ENCODE measurements at regions not wholly inside any gene's neighbourhood (a gene's known extent, or its start where the extent isn't known, plus 50 kb on each side); places are given as distances from the start of the nearest gene placed in this dataset.

DNA sequence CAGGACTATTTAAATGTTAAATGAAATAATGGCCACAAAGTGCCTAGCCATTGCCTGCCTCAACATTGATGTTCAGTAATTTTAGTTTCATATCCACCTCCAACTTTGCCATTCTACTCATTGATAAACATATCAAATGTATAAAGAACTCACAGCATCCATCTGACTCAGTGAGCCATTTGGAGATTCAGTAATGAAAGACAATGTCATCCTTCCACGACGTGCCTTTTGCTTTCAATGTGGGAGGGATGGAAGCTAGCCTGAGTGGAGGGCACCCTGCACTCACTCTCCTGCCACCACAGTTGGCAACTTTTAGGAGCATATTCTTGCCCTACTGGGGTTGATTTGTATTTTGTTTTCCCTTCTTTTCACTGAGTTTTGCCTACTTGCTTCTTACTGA is 151.5 kb downstream of the GLUL start:
- H3K4me1 ChIP-seq (replicated peaks in 1 of 2; ENCODE audit: control insufficient read depth in 2 of 2, insufficient read depth in 2 of 2, low read length in 2 of 2): peaks cover 18 to 22% of the 10 kb centered on the region in 2 experiments
- ATAC-seq: no peak
- no peaks in the 10 kb centered on the region for H3K9me3 ChIP-seq (replicated peaks; ENCODE audit: control insufficient read depth, insufficient read depth, low read depth, low read length)
- H3K9me1 ChIP-seq (ENCODE audit: control insufficient read depth, insufficient read depth, low read length): no peaks in the 10 kb centered on the region
- H3K4me2 ChIP-seq (ENCODE audit: insufficient read depth, low read length): no peak overlapping the region
- intact Hi-C loops (cut with micrococcal nuclease): no loop called here
- no peak overlapping the region for H3K4me3 ChIP-seq
- H4K20me1 ChIP-seq (replicated peaks; ENCODE audit: control insufficient read depth, insufficient read depth, low read length): no peaks in the 10 kb centered on the region
- DNase-seq (ENCODE audit: extremely low read depth in 1 of 4, low spot score in 3 of 4): no peak
- H3K79me2 ChIP-seq (ENCODE audit: control insufficient read depth, insufficient read depth, low read length): no peaks in the 10 kb centered on the region
- no peak overlapping the region for H3K9ac ChIP-seq (ENCODE audit: insufficient read depth in 1 of 2, low read depth in 2 of 2, low read length in 2 of 2)
- H3K36me3 ChIP-seq (ENCODE audit: control insufficient read depth, insufficient read depth, low read length): no peaks in the 10 kb centered on the region
- no TSS peak for BruUV-seq (replicated peaks)
- CTCF ChIA-PET (ENCODE audit: low intra/inter-chr PET ratio): no interaction called here
- POLR2A ChIA-PET: interaction anchor here (1.3 kb wide), 1 partner anchor 9 kb away, joined by 4 read pairs; no protein-coding TSS in a partner anchor
- H2AFZ ChIP-seq (ENCODE audit: low read depth, low read length): no peak overlapping the region
- in situ Hi-C loops (cut with MboI): no loop called here
- WGBS (ENCODE audit: insufficient coverage, low coverage, missing lambda C conversion rate): 38% methylated on average over 2 of the region's 2 CpGs
- no peaks in the 10 kb centered on the region for H3K27me3 ChIP-seq (ENCODE audit: control insufficient read depth in 2 of 2, insufficient read depth in 2 of 2, low read length in 2 of 2)
- no peak overlapping the region for H3K27ac ChIP-seq (ENCODE audit: extremely low read depth, low read depth, low read length)
- FAIRE-seq: no peak
- TF ChIP-seq NONO (IDR thresholded peaks at IDR 0.05; ENCODE audit: low read depth in 2 of 2, low read length in 1 of 2) (no peak), ZBTB17 (CRISPR knock-in tag; IDR thresholded peaks at IDR 0.05) (no peak), MAZ (CRISPR knock-in tag; conservative IDR thresholded peaks at IDR 0.05 in 1 of 2, IDR thresholded peaks at IDR 0.05 in 1 of 2) (no peak), CBFA2T2 (conservative IDR thresholded peaks at IDR 0.05) (no peak), BMI1 (IDR thresholded peaks at IDR 0.05; ENCODE audit: low read length) (no peak), CCNT2 (IDR thresholded peaks at IDR 0.05; ENCODE audit: borderline replicate concordance, extremely low read depth, insufficient read length, low read depth, low read length) (no peak), POLR2AphosphoS5 (IDR thresholded peaks at IDR 0.05; ENCODE audit: control insufficient read depth, insufficient read depth, low read depth, low read length) (no peak), ARHGAP35 (IDR thresholded peaks at IDR 0.05; ENCODE audit: partially characterized antibody) (no peak)
- TF ChIP-seq, protein P1, sequence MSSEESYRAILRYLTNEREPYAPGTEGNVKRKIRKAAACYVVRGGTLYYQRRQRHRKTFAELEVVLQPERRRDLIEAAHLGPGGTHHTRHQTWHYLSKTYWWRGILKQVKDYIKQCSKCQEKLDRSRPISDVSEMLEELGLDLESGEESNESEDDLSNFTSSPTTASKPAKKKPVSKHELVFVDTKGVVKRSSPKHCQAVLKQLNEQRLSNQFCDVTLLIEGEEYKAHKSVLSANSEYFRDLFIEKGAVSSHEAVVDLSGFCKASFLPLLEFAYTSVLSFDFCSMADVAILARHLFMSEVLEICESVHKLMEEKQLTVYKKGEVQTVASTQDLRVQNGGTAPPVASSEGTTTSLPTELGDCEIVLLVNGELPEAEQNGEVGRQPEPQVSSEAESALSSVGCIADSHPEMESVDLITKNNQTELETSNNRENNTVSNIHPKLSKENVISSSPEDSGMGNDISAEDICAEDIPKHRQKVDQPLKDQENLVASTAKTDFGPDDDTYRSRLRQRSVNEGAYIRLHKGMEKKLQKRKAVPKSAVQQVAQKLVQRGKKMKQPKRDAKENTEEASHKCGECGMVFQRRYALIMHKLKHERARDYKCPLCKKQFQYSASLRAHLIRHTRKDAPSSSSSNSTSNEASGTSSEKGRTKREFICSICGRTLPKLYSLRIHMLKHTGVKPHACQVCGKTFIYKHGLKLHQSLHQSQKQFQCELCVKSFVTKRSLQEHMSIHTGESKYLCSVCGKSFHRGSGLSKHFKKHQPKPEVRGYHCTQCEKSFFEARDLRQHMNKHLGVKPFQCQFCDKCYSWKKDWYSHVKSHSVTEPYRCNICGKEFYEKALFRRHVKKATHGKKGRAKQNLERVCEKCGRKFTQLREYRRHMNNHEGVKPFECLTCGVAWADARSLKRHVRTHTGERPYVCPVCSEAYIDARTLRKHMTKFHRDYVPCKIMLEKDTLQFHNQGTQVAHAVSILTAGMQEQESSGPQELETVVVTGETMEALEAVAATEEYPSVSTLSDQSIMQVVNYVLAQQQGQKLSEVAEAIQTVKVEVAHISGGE (CRISPR knock-in tag; IDR thresholded peaks at IDR 0.05): no peak
- TF ChIP-seq, protein P2, sequence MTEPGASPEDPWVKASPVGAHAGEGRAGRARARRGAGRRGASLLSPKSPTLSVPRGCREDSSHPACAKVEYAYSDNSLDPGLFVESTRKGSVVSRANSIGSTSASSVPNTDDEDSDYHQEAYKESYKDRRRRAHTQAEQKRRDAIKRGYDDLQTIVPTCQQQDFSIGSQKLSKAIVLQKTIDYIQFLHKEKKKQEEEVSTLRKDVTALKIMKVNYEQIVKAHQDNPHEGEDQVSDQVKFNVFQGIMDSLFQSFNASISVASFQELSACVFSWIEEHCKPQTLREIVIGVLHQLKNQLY (CRISPR knock-in tag; conservative IDR thresholded peaks at IDR 0.05): no peak
- TF ChIP-seq, protein P3, sequence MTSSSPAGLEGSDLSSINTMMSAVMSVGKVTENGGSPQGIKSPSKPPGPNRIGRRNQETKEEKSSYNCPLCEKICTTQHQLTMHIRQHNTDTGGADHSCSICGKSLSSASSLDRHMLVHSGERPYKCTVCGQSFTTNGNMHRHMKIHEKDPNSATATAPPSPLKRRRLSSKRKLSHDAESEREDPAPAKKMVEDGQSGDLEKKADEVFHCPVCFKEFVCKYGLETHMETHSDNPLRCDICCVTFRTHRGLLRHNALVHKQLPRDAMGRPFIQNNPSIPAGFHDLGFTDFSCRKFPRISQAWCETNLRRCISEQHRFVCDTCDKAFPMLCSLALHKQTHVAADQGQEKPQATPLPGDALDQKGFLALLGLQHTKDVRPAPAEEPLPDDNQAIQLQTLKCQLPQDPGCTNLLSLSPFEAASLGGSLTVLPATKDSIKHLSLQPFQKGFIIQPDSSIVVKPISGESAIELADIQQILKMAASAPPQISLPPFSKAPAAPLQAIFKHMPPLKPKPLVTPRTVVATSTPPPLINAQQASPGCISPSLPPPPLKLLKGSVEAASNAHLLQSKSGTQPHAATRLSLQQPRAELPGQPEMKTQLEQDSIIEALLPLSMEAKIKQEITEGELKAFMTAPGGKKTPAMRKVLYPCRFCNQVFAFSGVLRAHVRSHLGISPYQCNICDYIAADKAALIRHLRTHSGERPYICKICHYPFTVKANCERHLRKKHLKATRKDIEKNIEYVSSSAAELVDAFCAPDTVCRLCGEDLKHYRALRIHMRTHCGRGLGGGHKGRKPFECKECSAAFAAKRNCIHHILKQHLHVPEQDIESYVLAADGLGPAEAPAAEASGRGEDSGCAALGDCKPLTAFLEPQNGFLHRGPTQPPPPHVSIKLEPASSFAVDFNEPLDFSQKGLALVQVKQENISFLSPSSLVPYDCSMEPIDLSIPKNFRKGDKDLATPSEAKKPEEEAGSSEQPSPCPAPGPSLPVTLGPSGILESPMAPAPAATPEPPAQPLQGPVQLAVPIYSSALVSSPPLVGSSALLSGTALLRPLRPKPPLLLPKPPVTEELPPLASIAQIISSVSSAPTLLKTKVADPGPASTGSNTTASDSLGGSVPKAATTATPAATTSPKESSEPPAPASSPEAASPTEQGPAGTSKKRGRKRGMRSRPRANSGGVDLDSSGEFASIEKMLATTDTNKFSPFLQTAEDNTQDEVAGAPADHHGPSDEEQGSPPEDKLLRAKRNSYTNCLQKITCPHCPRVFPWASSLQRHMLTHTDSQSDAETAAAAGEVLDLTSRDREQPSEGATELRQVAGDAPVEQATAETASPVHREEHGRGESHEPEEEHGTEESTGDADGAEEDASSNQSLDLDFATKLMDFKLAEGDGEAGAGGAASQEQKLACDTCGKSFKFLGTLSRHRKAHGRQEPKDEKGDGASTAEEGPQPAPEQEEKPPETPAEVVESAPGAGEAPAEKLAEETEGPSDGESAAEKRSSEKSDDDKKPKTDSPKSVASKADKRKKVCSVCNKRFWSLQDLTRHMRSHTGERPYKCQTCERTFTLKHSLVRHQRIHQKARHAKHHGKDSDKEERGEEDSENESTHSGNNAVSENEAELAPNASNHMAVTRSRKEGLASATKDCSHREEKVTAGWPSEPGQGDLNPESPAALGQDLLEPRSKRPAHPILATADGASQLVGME (CRISPR knock-in tag; IDR thresholded peaks at IDR 0.05): no peak

Data from K562 (cell line).